ENCODE measurements at regions not wholly inside any gene's neighbourhood (a gene's known extent, or its start where the extent isn't known, plus 50 kb on each side); places are given as distances from the start of the nearest gene placed in this dataset.
A peak's percentile ranks its signal among the peaks of the same experiment; 100 is the strongest.

- TF ChIP-seq CTCF (IDR thresholded peaks at IDR 0.05; ENCODE audit: control insufficient read depth, extremely low read depth, insufficient read depth), result no peak
- H3K4me3 ChIP-seq (ENCODE audit: low read depth, low read length), result no peak overlapping the region
- DNase-seq (ENCODE audit: low read depth), result no peak
These were observed 192.5 kb upstream of the RORB start for GRCh38 chr9:74304598-74304997.

GRCh38 chr9:74309654-74310053 is 187.5 kb upstream of the RORB start:
- no peak for DNase-seq (ENCODE audit: low read depth)
- 0 out of 2 replicates have a peak, but pooled peaks have one; percentile 13 for TF ChIP-seq CTCF (IDR thresholded peaks at IDR 0.05; ENCODE audit: control insufficient read depth, extremely low read depth, insufficient read depth)

GRCh38 chr9:74317235-74317634 is 179.9 kb upstream of the RORB start:
- H3K4me3 ChIP-seq (ENCODE audit: low read depth, low read length), result no peak overlapping the region
- TF ChIP-seq CTCF (IDR thresholded peaks at IDR 0.05; ENCODE audit: control insufficient read depth, extremely low read depth, insufficient read depth), result no peak
- DNase-seq (ENCODE audit: low read depth), result no peak

More at GRCh38 chr9:74309654-74310053, 187.5 kb upstream of the RORB start:
- no peak overlapping the region for H3K4me3 ChIP-seq (ENCODE audit: low read depth, low read length)

GRCh38 chr9:74321396-74321795 is 175.7 kb upstream of the RORB start:
- H3K4me3 ChIP-seq (ENCODE audit: low read depth, low read length), result no peak overlapping the region
- DNase-seq (ENCODE audit: low read depth), result no peak
- TF ChIP-seq CTCF (IDR thresholded peaks at IDR 0.05; ENCODE audit: control insufficient read depth, extremely low read depth, insufficient read depth), result no peak

GRCh38 chr9:74322661-74323314 is 174.3 kb upstream of the RORB start:
- no peak for DNase-seq (ENCODE audit: low read depth)
- H3K4me3 ChIP-seq (ENCODE audit: low read depth, low read length), result no peak overlapping the region
- TF ChIP-seq CTCF (IDR thresholded peaks at IDR 0.05; ENCODE audit: control insufficient read depth, extremely low read depth, insufficient read depth), result no peak

GRCh38 chr9:74330487-74331214 is 166.5 kb upstream of the RORB start:
- H3K4me3 ChIP-seq (ENCODE audit: low read depth, low read length), result no peak overlapping the region
- no peak for DNase-seq (ENCODE audit: low read depth)
- TF ChIP-seq CTCF (IDR thresholded peaks at IDR 0.05; ENCODE audit: control insufficient read depth, extremely low read depth, insufficient read depth), result no peak

All from LNCaP clone FGC (cell line).